HG03439 (cell line): ENCODE measurements at regions not wholly inside any gene's neighbourhood (a gene's known extent, or its start where the extent isn't known, plus 50 kb on each side); places are given as distances from the start of the nearest gene placed in this dataset.

Experiments
- ATAC-seq: cut with Tn5 transposase; IDR thresholded peaks from one replicate; pipeline ENCODE4 v1.9.1; 2021; ENCODE audit warnings: mild to moderate bottlenecking, moderate library complexity; ENCODE audit not compliant: unreplicated experiment

DNA sequence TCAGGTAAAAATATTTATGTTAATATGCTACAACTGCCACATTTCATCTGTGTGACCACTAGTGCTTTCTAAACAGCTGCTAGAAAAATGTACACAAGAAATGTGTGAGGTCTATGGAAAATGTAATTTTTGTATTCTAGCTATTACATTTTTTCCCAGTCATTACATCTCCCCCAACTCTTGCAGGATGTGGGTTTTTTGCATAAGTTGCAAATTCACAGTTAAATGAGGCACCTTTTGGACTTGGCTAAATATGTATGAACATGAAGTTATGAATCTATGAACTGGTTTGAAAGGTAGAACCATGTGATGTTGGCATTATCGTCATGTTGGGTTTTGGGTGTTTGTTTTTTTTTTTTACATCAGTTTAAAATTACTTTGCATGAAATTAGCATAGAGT, 590.4 kb upstream of the WWC1 start:
- no peak for ATAC-seq

DNA sequence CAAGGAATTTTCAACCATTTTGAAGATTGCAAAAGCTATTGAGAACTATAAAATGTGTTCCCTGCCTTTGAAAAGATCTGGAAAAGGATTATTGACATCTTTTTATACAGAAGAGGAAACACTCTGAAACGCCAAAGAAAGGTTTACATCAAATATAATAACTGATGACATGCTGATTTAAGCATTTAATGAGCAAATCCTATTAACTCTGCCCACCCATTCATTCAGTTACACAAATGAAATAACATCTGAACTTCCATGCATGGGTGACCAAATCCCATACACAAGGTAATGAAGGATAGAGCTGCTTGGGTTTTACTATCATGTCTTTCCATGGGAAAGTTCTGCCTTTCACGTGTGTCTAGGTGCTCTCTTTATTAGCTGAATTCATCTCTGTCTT, 589.4 kb upstream of the WWC1 start:
- no peak for ATAC-seq

DNA sequence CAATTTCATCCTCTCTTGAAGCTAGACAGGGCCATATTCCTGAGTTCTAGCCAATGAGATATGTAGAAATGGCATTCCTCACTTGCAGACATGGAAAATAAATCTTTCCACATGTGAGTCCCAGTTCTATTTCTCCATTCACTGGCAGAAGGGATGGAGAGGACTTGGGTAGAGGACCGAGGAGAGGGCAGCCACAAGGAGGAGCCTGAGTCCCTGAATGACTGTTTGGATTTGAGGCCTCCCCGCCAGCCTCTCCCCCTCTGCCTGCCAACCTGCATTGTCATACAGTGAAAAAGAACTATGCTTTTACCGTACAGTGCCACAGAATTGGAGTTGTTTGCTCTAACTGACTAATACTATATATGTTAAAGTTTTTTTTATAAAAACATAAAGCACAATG, 583.0 kb upstream of the WWC1 start:
- no peak for ATAC-seq

DNA sequence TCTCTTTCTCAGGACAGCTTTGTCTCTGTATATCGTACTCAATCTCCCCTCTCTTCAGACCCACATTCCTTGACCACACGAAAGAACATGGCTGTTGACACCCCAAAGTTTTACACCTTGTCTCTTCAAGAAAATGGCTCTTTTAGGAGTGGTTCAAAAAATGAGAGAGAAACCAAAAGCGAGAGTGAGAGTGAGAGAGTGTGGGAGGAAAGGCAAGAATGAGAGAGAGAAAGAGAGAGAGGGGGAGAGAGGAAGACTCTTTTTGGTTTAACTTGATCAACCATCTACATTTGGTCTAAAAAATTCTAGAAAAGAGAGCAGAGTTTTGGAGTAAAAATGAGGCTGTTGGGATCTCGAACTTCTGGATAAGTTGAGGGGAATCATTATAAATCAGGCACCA, 581.8 kb upstream of the WWC1 start:
- ATAC-seq: peak; percentile 83

DNA sequence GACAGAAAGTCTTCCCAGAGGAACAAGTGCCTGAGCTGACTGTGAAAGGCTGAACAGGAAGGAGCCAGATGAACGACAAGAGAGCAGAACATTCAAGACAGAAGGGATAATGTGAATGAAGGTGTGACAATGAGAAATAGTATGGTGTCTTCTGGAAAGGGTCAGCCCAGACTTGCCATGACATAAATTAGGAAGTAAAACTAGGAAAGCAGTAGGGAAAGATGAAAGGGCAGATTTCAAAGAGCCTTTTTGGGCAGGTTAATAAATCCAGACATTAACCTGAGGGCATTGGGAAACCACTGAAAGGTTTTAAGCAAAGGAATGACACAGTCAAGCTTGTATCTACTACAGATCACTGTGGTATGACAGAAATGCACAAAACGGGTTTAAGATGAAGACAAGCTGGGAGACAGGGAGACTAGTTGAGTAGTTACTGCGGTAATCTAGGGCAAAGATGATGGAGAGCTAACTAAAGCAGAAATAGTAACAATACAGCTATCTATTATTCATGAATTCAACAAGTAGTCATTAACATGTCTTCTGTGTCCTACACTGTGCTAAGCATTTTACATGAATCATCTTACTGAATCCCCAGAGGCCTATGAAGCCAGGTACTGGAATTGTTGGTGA, 580.9 kb upstream of the WWC1 start:
- no peak for ATAC-seq

DNA sequence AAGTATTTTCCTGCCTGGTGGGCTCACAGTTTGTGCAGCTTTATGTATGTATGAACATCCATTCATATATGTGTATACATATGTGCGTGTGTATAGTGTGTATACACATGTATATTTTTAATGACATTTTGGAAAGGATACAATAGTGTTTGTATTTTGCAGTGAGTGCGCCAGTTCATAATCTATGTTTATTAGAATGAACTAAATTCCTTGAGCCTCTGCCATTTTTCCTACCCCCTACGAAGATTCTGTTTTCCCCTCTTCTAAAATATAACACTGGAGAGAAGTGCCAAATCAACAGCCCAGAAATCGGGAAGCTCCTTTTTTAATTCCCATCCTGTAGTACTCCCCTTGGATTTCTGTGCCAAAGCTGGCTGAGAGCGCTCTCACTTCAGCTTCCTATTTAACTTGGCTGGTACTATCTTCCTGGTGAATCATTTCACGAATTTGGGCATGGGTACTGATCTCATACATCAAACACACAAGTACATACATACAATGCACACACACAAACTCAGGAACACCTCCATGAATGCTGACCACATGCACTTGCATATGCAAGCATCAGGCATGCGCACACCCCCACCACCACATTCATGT, 578.4 kb upstream of the WWC1 start:
- no peak for ATAC-seq

DNA sequence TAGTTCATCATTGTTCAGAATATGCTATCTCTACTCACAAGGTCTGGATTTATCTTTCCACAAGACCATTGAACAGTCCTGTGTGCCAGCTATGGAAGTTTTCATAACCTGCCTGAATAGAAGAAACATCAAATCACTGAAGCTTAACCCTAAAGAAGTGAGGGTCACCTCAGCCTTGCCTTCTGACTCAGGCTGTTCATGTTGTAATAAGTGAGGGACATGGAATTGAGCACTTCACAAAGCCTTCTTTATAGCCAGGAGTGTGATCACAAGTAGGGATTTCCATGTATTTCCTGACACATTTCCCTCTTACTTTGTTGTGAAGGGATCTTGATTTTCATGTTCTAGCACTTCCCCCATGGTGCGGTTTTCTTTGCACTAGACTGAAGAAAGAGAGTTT, 577.5 kb upstream of the WWC1 start:
- no peak for ATAC-seq

DNA sequence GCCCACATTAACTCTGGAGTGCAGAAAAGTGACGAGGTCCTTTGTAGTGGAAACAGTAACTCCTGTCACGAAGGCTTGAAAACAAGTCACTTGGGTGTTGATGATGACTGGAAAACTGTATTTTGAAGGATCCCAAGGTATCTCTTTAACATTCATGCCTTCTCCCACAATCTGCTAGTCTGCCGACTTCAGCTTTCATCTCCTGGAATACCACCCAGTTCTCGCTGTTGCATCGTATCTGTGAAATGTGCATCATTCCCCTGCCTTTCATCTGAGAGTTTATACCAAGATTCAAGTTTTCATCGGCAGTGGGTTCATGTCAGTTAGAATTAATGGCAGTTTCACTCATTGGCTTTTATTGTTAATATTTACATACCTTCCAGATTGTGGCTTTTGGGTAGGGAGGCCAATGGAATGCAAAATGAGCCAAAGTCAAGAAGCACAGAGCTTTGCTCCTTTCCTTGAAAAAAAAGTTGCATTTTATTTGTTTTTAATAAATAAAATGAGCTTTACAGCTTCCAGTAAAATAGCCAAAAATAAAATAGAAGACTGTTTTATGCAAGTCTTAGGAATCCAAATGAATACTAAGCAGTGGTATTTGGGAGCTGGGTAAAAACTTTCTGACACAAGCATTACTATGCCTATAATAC, 575.2 kb upstream of the WWC1 start:
- no peak for ATAC-seq

DNA sequence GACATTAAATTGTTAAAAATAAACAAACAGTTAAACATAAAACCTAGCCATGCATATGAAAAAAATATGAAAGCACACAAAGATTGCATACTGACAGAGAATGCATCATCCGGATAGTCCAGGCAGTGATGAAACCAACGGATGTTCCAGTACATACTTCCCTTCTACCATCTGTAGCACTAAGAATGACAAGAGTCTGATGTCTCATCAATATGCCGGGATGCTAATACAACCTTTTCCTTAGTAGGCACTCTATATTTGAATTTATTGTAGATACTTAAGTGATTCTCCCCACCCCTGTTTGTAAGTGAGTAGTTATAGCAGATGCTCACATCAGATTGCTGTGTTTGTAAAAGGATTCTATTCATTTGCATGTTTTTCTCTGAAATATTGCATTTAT, 571.2 kb upstream of the WWC1 start:
- no peak for ATAC-seq

DNA sequence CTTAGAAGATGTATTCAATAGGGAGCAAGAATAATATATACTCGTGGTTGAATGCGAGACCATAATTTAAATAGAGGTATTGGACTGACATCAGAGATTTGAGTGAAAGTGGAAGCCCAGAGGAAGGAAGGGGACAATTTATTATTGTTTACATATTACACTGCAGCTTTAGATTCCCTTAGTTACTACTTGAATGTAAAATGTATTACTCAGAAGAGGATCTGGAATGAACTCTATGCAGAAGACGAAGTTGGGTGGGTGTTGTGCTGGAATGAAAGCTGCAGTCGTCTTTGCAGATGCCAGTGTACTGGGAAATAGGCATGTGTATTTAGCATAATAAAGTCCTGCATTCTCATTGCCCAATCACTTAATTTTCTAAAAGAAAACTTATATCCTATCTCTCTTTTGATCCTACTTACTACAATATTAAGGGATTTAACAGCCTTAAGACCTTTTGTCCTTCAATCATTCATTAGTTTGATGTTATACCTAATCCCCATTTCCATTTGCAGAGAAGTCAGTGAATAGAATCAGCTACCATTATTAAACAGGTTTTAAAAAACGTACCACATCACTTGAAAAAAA, 570.7 kb upstream of the WWC1 start:
- ATAC-seq: no peak

DNA sequence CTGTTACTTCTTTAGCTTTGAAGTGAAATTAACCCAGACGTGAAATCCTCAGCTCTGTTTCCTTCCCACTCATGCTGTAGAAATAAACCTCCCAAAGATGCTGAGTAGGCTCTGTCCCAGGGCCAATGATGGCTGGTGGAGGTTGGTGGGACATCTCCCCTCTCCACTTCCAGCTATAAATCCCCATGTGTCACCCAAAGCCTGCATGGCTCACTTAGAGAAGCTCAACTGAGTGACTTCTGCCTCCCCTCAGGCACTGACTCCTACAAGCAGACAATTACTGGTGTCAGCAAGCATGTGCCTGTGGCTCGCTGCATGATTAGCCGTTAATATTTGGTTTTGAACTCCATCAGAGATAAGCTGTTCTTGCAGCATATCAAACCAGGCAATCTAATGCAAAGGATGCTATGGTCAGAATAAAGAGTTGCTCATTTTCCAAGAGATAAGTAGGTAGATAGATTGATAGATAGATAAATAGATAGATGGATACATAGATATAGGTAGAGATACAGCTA, 569.5 kb upstream of the WWC1 start:
- no peak for ATAC-seq

DNA sequence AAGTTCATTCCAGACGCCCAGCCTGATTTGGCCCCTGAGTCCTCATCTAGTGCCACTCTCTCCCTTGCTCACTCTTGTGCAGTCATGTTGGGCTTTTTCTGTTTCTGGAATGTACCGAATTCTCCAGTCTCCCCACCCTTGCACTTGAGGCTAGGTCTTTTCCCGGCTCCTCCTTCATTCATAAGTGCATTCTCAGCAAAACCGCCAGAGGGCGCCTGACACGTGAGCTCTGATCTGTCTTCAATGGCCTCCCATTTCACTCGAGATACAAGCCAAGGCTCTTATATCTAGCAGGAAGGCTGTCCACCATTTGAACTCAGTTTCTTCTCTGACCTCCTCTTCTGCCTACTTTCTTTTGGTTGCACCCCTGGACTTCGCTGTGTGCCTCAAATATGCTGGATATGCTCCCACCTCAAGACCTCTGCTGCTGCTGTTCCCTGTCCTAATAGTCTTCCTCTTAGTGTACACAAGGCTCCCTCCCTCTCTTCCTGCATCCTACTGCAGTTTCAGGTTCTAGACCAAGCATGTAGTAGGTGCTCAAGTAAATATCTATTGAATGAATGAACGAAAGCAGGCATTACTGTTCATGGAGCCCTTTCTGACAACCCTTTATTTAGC, 568.1 kb upstream of the WWC1 start:
- peak; percentile 99 for ATAC-seq

DNA sequence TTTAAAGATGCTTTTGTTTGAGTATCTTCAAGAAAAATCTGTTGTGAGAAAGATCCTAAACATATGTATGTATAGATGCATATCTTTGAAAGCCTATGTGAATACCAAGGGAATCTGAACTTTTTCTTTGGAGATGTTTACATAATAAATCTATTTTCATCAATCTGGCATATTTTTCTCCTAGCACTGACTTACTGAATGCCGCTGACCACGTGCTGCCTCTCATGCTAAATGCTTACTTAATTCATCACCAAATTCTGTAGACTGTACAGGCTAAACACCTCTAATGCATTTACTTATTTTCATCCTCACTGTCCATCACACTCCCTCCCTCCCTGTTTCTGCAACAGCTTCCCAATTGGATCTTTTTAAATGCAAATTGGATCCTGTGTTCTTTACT, 566.2 kb upstream of the WWC1 start:
- ATAC-seq: no peak

DNA sequence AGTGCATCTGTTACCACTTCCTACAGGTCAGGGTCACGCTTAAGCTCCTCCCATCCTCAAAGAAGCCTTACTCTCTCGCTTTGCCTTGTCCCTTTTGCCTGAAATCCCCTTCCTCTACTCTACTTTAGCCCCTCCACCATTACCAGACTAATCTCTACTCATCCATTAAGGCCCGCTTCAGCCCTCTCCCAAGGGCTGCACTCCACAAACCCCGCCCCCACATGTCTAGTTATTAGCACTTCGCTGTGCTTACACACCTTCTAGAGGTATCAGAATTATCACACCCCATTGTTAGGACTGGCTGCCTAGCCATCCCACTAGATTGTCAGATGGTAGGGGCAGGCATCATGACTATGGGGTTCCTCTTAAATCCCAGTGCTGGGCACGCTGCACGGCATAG, 565.7 kb upstream of the WWC1 start:
- no peak for ATAC-seq

DNA sequence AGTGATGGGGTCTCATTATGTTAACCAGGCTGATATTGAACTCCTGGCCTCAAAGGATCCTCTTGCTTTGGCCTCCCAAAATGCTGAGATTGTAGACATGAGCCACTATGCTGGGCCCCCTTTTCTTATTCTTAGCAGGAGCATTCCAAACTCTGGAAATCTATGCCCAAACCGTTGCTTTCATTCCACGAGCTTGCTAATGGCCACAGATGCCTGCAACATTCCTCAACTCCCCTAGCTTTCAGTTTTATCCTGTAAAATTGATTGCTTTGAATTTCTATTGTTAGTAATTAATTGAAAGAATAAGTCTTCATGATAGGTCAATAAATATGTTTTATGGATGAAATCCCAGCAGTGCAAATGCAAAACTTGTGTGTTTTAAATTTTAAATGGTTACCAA, 564.8 kb upstream of the WWC1 start:
- ATAC-seq: no peak

DNA sequence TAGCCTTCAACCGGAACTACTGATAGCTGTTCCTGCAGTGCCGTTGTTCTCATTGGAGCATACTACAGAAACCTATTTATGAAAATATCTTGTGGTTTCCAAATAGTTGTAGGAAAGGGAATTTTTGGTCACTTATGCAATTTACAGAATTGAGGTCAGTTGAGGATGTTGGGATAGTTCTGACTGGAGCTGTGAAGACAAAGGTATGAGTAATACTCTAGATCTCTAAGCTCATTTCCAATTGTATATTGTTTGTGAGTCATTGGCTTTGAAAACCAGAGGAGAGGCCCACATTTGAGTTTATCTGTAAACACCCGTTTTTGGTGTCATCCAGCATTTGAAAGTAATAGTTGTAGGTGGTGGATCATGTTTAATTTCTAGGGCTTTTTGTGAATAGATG, 561.3 kb upstream of the WWC1 start:
- no peak for ATAC-seq

DNA sequence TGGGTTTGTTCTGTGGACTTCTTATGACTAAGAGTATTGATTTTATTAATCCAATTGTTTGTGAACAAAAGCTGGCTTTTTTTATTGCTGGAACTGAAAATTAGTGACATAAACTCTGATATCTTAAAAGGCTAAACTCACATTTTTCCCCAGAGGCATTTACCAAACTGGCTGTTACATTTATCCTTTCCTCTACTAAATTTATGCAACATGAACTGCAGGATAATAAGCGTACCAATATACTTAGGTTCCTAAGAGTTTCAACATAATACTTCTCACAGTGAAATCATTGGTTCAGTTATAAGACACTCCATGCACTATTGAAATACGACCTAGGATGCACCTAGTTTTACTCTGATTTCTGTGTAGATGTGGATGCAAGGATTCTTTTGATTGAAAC, 560.8 kb upstream of the WWC1 start:
- ATAC-seq: no peak

DNA sequence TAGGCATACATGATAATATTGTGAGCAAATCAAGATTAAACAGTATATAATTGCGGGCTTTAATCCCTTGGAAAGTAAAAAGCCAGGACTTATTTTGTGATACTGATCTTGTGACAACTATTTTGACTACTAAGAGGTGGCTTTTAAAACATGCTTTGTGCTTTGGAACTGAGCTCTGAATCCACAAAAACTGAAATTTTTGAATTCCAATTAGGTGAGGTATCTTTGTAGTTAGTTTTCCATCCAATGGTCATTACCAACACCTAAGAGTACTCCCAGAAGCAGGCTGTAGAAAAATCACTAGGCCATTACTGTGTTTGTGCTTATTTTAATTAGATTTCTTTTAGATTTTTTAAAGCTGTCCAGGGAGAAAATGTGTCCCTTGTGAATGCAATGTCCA, 559.5 kb upstream of the WWC1 start:
- no peak for ATAC-seq

DNA sequence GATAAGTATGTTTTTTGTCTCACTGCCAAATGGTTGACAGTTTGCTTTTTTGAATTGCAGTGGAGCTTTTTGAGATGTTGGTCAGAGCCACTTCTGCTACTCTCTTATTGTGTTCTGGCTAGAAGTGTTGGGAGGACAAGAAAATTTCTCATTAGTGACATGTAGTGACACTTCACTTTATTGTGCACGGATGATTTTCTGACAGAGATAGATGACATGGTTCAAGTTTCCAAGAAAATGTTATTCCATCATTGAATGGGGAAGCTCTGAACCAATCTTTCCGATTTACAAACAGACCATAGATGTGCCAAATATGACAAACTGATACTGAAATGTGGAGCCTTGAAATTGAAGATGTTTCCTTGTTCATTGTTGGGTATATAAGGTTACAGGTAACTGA, 558.9 kb upstream of the WWC1 start:
- no peak for ATAC-seq

DNA sequence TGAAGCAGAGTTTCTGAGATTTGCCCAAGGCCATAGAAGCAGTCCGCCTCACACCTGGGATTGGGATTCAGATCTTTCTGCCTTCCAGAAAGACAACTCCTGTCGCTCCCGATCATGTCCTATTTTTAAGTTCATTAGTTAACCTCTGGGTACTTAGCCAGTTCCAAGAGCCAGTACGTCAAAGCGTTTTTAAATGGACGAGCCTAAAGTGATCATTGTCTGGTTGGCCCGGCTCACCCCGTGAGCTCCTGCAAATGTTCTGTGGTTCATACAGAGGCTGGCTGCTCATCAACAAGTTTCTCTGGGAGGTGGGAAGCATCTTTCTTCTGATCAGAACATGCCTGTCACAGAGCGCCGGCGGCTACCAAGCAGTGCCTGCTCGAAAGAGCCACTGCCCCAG, 554.5 kb upstream of the WWC1 start:
- ATAC-seq: no peak

DNA sequence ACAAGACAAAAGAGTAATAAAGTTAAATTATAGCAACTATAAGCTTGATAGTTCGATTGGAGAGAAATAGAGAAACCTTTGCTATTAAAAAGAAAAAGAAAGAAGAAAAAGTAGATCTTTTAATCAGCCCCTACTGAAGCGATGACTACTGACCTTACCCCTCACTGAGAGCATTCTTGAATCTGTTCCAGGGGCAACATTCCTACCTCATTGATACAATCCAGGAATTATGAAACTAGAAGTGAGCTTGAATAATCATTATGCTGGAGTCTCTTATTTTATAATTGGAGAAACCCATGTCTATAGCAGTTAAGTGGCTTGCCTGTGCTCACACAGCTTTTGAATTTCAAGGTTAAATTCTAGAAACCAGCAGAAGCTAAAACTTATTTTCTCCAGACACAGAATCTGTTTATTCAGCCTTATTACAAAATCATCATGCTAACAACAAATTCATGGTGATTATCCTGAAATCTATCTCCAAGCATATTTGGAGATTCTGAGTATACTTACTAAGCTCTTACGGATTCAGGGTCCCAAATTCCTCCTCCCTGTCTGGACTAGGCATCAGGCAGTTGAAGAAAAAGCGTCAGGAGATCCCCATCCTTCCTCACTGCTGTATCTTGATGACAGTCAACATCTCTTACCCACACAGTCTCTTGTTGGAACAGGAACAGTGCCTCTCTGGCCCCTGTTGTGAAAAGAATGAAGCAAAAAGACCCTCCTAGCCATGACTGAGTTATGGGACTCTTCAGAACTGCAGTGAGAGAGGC, 547.6 kb upstream of the WWC1 start:
- no peak for ATAC-seq
